Astrocyte (in vitro differentiated cells and primary cell): ENCODE measurements at regions not wholly inside any gene's neighbourhood (a gene's known extent, or its start where the extent isn't known, plus 50 kb on each side); places are given as distances from the start of the nearest gene placed in this dataset.

Experiments
- DNase-seq: peaks from one replicate; pipeline ENCODE4 v3.0.0-alpha.2; 2010; ENCODE audit warnings: low read depth
- FAIRE-seq: peaks from 2 replicates; lab custom pipeline; 2011; peaks lifted over from hg19 to GRCh38; lab: Jason Lieb, UNC
- H2AFZ ChIP-seq: 2 replicates; pipeline ENCODE4 v1.6.0; 2012; ENCODE audit warnings: low read depth, low read length, inconsistent platforms
- H3K27ac ChIP-seq: 2 replicates; pipeline ENCODE4 v1.5.1; 2011; ENCODE audit warnings: low read depth, low read length, inconsistent platforms
- H3K27me3 ChIP-seq: 2 replicates; pipeline ENCODE4 v1.6.0; 2011; ENCODE audit warnings: low read length, inconsistent platforms; ENCODE audit not compliant: insufficient read depth
- H3K36me3 ChIP-seq: 2 replicates; pipeline ENCODE4 v1.5.1; 2011; ENCODE audit warnings: low read length, inconsistent platforms; ENCODE audit not compliant: insufficient read depth
- H3K4me1 ChIP-seq: 2 replicates; pipeline ENCODE4 v1.5.1; 2011; ENCODE audit warnings: low read length, inconsistent platforms; ENCODE audit not compliant: insufficient read depth
- H3K4me2 ChIP-seq: 2 replicates; pipeline ENCODE4 v1.6.0; 2012; ENCODE audit warnings: low read length, inconsistent platforms
- H3K4me3 ChIP-seq: 2 replicates; pipeline ENCODE4 v1.5.1; 2011; ENCODE audit warnings: low read depth, mild to moderate bottlenecking, low read length, inconsistent platforms; ENCODE audit not compliant: insufficient read depth
- H3K79me2 ChIP-seq: 2 replicates; pipeline ENCODE4 v1.6.0; 2012; ENCODE audit warnings: mild to moderate bottlenecking, low read length, inconsistent platforms; ENCODE audit not compliant: insufficient read depth
- H3K9ac ChIP-seq: 2 replicates; pipeline ENCODE4 v1.6.0; 2012; ENCODE audit warnings: mild to moderate bottlenecking, low read length, inconsistent platforms
- H3K9me3 ChIP-seq: 2 replicates; pipeline ENCODE4 v1.5.1; 2012; ENCODE audit warnings: low read depth, mild to moderate bottlenecking, low read length, inconsistent platforms; ENCODE audit not compliant: insufficient read depth
- H4K20me1 ChIP-seq: 2 replicates; pipeline ENCODE4 v1.6.0; 2012; ENCODE audit warnings: low read length, inconsistent platforms; ENCODE audit not compliant: insufficient read depth
- H3K27ac Mint-ChIP-seq: one replicate; pipeline ENCODE4 v1.8.0; 2021; ENCODE audit warnings: mild to moderate bottlenecking, mixed read lengths; ENCODE audit not compliant: unreplicated experiment
- H3K27me3 Mint-ChIP-seq: one replicate; pipeline ENCODE4 v1.8.0; 2021; ENCODE audit warnings: low read depth, mixed read lengths; ENCODE audit not compliant: unreplicated experiment
- H3K36me3 Mint-ChIP-seq: one replicate; pipeline ENCODE4 v1.8.0; 2021; ENCODE audit warnings: low read depth, mixed read lengths; ENCODE audit not compliant: unreplicated experiment
- H3K4me1 Mint-ChIP-seq: one replicate; pipeline ENCODE4 v1.8.0; 2021; ENCODE audit warnings: low read depth, mixed read lengths; ENCODE audit not compliant: unreplicated experiment
- H3K4me3 Mint-ChIP-seq: one replicate; pipeline ENCODE4 v1.8.0; 2021; ENCODE audit warnings: mild to moderate bottlenecking, moderate library complexity, mixed read lengths; ENCODE audit not compliant: unreplicated experiment
- H3K9me3 Mint-ChIP-seq: one replicate; pipeline ENCODE4 v1.8.0; 2021; ENCODE audit warnings: mild to moderate bottlenecking, mixed read lengths; ENCODE audit not compliant: unreplicated experiment
- CTCF ChIP-seq: IDR thresholded peaks from 2 replicates; pipeline ENCODE4 v1.5.1; 2011; ENCODE audit warnings: low read depth, mild to moderate bottlenecking, inconsistent platforms, low read length, moderate library complexity; ENCODE audit not compliant: insufficient read depth
- EZH2 ChIP-seq: IDR thresholded peaks from 2 replicates; pipeline ENCODE4 v1.6.1; 2012; ENCODE audit warnings: mild to moderate bottlenecking, low read length, inconsistent platforms; ENCODE audit not compliant: insufficient read depth

- Histone ChIP-seq H3K27me3 (no peaks in the 10 kb centered on the region), H3K27ac (no peak overlapping the region), H4K20me1 (no peaks in the 10 kb centered on the region), H3K4me3 (no peak overlapping the region), H3K4me1 (no peaks in the 10 kb centered on the region), H3K36me3 (no peaks in the 10 kb centered on the region), H3K4me2 (no peak overlapping the region), H3K9ac (no peak overlapping the region), H3K9me3 (no peaks in the 10 kb centered on the region), H3K79me2 (no peaks in the 10 kb centered on the region), H2AFZ (no peak overlapping the region)
- no peak overlapping the region for H3K27ac Mint-ChIP-seq
- no peak overlapping the region for H3K4me3 Mint-ChIP-seq
- no peaks in the 10 kb centered on the region for H3K36me3 Mint-ChIP-seq
- DNase-seq (no peak), FAIRE-seq (no peak)
- TF ChIP-seq CTCF (no peak), EZH2 (no peak)
- no peaks in the 10 kb centered on the region for H3K9me3 Mint-ChIP-seq
- no peaks in the 10 kb centered on the region for H3K4me1 Mint-ChIP-seq
- peaks cover 3% of the 10 kb centered on the region for H3K27me3 Mint-ChIP-seq
These were observed 449.1 kb upstream of the KAZN start for GRCh38 chr1:14149431-14149830.

- Histone ChIP-seq H3K4me3 (no peak overlapping the region), H3K27me3 (no peaks in the 10 kb centered on the region), H4K20me1 (no peaks in the 10 kb centered on the region), H3K79me2 (no peaks in the 10 kb centered on the region), H3K27ac (no peak overlapping the region), H3K9me3 (no peaks in the 10 kb centered on the region), H3K4me2 (no peak overlapping the region), H3K4me1 (no peaks in the 10 kb centered on the region), H3K9ac (no peak overlapping the region), H2AFZ (no peak overlapping the region), H3K36me3 (no peaks in the 10 kb centered on the region)
- no peak for DNase-seq
- H3K36me3 Mint-ChIP-seq, result no peaks in the 10 kb centered on the region
- H3K27ac Mint-ChIP-seq, result no peak overlapping the region
- H3K27me3 Mint-ChIP-seq, result peaks cover 5% of the 10 kb centered on the region
- no peak overlapping the region for H3K4me3 Mint-ChIP-seq
- peaks cover 11% of the 10 kb centered on the region for H3K9me3 Mint-ChIP-seq
- no peak for FAIRE-seq
- TF ChIP-seq CTCF (no peak), EZH2 (no peak)
- H3K4me1 Mint-ChIP-seq, result no peaks in the 10 kb centered on the region
These were observed 441.9 kb upstream of the KAZN start for GRCh38 chr1:14156543-14156942.

- Histone ChIP-seq H3K4me1 (no peaks in the 10 kb centered on the region), H3K36me3 (no peaks in the 10 kb centered on the region), H3K4me3 (no peak overlapping the region), H2AFZ (no peak overlapping the region), H3K27me3 (no peaks in the 10 kb centered on the region), H3K9me3 (no peaks in the 10 kb centered on the region), H3K4me2 (no peak overlapping the region), H3K27ac (no peak overlapping the region), H4K20me1 (no peaks in the 10 kb centered on the region), H3K79me2 (no peaks in the 10 kb centered on the region), H3K9ac (no peak overlapping the region)
- TF ChIP-seq CTCF, result no peak
- TF ChIP-seq EZH2, result no peak
- Mint-ChIP-seq H3K9me3 (peaks cover 13% of the 10 kb centered on the region), H3K36me3 (no peaks in the 10 kb centered on the region), H3K27me3 (peaks cover 4% of the 10 kb centered on the region), H3K4me1 (no peaks in the 10 kb centered on the region), H3K4me3 (no peak overlapping the region), H3K27ac (no peak overlapping the region)
- peak; percentile 20 for FAIRE-seq
- peak; percentile 64 for DNase-seq
These were observed 437.7 kb upstream of the KAZN start for GRCh38 chr1:14160781-14161180.
